ENCODE measurements at regions not wholly inside any gene's neighbourhood (a gene's known extent, or its start where the extent isn't known, plus 50 kb on each side); places are given as distances from the start of the nearest gene placed in this dataset.

GRCh38 chr4:148946271-148946670 is 504.1 kb upstream of the NR3C2 start:
- no peaks in the 10 kb centered on the region for H3K9me3 ChIP-seq (ENCODE audit: control insufficient read depth, low read depth, low read length)

GRCh38 chr4:148944839-148945219 is 502.6 kb upstream of the NR3C2 start:
- no peaks in the 10 kb centered on the region for H3K36me3 ChIP-seq (ENCODE audit: control insufficient read depth, low read depth, low read length)
- H3K4me3 ChIP-seq (ENCODE audit: low read length), result no peak overlapping the region
- H3K4me1 ChIP-seq (ENCODE audit: control insufficient read depth, low read depth, low read length), result peaks cover 7% of the 10 kb centered on the region
- H3K27ac ChIP-seq (ENCODE audit: low read length), result no peak overlapping the region
- H3K9ac ChIP-seq (ENCODE audit: low read length), result no peak overlapping the region
- H3K27me3 ChIP-seq (ENCODE audit: control insufficient read depth, insufficient read depth, low read length), result no peaks in the 10 kb centered on the region
- no peaks in the 10 kb centered on the region for H3K9me3 ChIP-seq (ENCODE audit: control insufficient read depth, low read depth, low read length)

More at GRCh38 chr4:148946271-148946670, 504.1 kb upstream of the NR3C2 start:
- Histone ChIP-seq H3K27ac (ENCODE audit: low read length) (no peak overlapping the region), H3K4me1 (ENCODE audit: control insufficient read depth, low read depth, low read length) (peaks cover 7% of the 10 kb centered on the region), H3K27me3 (ENCODE audit: control insufficient read depth, insufficient read depth, low read length) (no peaks in the 10 kb centered on the region), H3K9ac (ENCODE audit: low read length) (no peak overlapping the region), H3K4me3 (ENCODE audit: low read length) (no peak overlapping the region), H3K36me3 (ENCODE audit: control insufficient read depth, low read depth, low read length) (no peaks in the 10 kb centered on the region)

- no peak overlapping the region for H3K9ac ChIP-seq (ENCODE audit: low read length)
- peaks cover 7% of the 10 kb centered on the region for H3K4me1 ChIP-seq (ENCODE audit: control insufficient read depth, low read depth, low read length)
- no peak overlapping the region for H3K4me3 ChIP-seq (ENCODE audit: low read length)
- H3K27ac ChIP-seq (ENCODE audit: low read length), result no peak overlapping the region
- no peaks in the 10 kb centered on the region for H3K27me3 ChIP-seq (ENCODE audit: control insufficient read depth, insufficient read depth, low read length)
- H3K36me3 ChIP-seq (ENCODE audit: control insufficient read depth, low read depth, low read length), result no peaks in the 10 kb centered on the region
- no peaks in the 10 kb centered on the region for H3K9me3 ChIP-seq (ENCODE audit: control insufficient read depth, low read depth, low read length)
Observed at GRCh38 chr4:148944136-148944838, 502.1 kb upstream of the NR3C2 start.

GRCh38 chr4:148934926-148935578 is 492.8 kb upstream of the NR3C2 start:
- no peaks in the 10 kb centered on the region for H3K9me3 ChIP-seq (ENCODE audit: control insufficient read depth, low read depth, low read length)
- no peaks in the 10 kb centered on the region for H3K4me1 ChIP-seq (ENCODE audit: control insufficient read depth, low read depth, low read length)
- no peak overlapping the region for H3K4me3 ChIP-seq (ENCODE audit: low read length)
- H3K36me3 ChIP-seq (ENCODE audit: control insufficient read depth, low read depth, low read length), result no peaks in the 10 kb centered on the region
- no peak overlapping the region for H3K9ac ChIP-seq (ENCODE audit: low read length)
- H3K27ac ChIP-seq (ENCODE audit: low read length), result no peak overlapping the region
- no peaks in the 10 kb centered on the region for H3K27me3 ChIP-seq (ENCODE audit: control insufficient read depth, insufficient read depth, low read length)

- no peaks in the 10 kb centered on the region for H3K9me3 ChIP-seq (ENCODE audit: control insufficient read depth, low read depth, low read length)
- H3K27me3 ChIP-seq (ENCODE audit: control insufficient read depth, insufficient read depth, low read length), result no peaks in the 10 kb centered on the region
- H3K4me1 ChIP-seq (ENCODE audit: control insufficient read depth, low read depth, low read length), result no peaks in the 10 kb centered on the region
- H3K9ac ChIP-seq (ENCODE audit: low read length), result no peak overlapping the region
- no peaks in the 10 kb centered on the region for H3K36me3 ChIP-seq (ENCODE audit: control insufficient read depth, low read depth, low read length)
- no peak overlapping the region for H3K4me3 ChIP-seq (ENCODE audit: low read length)
- no peak overlapping the region for H3K27ac ChIP-seq (ENCODE audit: low read length)
Observed at GRCh38 chr4:148926276-148927260, 484.4 kb upstream of the NR3C2 start.

DNA sequence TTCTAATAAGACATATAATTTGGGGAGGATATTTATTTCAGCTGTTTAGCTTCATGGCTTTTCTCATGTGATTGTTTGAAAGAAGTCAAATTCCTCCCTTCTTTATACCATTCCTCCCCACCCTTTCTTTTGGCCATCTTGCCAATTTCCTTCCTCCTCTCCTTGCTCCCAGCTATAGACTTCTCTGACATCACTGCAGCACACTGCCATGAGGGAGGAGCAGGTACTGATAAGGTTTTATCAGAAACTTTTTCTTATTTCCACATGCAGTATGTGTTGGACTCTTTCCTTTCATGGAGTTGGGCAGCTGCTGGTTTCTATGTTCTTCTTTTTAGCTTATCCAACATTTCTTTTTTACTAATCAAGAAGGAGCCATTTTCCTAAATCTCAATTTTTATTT is 481.7 kb upstream of the NR3C2 start:
- Histone ChIP-seq H3K9ac (ENCODE audit: low read length) (no peak overlapping the region), H3K36me3 (ENCODE audit: control insufficient read depth, low read depth, low read length) (no peaks in the 10 kb centered on the region)

DNA sequence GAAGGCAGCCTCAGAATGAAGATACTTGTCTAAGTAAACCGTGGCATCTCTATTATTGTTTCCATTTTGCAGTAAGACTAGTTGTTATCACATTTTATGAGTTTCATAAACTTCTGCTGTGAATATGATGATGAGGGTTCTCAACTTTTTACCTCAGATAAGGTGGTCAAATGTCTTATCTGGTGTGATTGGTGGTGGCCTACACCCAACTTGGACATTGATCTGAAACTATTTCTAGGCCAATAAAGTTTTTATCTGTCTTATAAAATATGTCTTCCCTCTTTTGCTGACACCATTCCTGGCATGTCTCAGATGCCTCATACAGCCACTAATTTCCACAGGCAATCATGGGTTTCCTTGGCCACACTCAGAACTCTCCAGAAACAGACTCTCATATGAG is 480.3 kb upstream of the NR3C2 start:
- Histone ChIP-seq H3K27ac (ENCODE audit: low read length) (no peak overlapping the region), H3K4me1 (ENCODE audit: control insufficient read depth, low read depth, low read length) (no peaks in the 10 kb centered on the region), H3K36me3 (ENCODE audit: control insufficient read depth, low read depth, low read length) (no peaks in the 10 kb centered on the region), H3K27me3 (ENCODE audit: control insufficient read depth, insufficient read depth, low read length) (no peaks in the 10 kb centered on the region), H3K9ac (ENCODE audit: low read length) (no peak overlapping the region), H3K9me3 (ENCODE audit: control insufficient read depth, low read depth, low read length) (no peaks in the 10 kb centered on the region), H3K4me3 (ENCODE audit: low read length) (no peak overlapping the region)

More for the DNA sequence above, 481.7 kb upstream of the NR3C2 start:
- H3K27ac ChIP-seq (ENCODE audit: low read length), result no peak overlapping the region
- no peaks in the 10 kb centered on the region for H3K4me1 ChIP-seq (ENCODE audit: control insufficient read depth, low read depth, low read length)
- H3K9me3 ChIP-seq (ENCODE audit: control insufficient read depth, low read depth, low read length), result no peaks in the 10 kb centered on the region
- H3K27me3 ChIP-seq (ENCODE audit: control insufficient read depth, insufficient read depth, low read length), result no peaks in the 10 kb centered on the region
- no peak overlapping the region for H3K4me3 ChIP-seq (ENCODE audit: low read length)

DNA sequence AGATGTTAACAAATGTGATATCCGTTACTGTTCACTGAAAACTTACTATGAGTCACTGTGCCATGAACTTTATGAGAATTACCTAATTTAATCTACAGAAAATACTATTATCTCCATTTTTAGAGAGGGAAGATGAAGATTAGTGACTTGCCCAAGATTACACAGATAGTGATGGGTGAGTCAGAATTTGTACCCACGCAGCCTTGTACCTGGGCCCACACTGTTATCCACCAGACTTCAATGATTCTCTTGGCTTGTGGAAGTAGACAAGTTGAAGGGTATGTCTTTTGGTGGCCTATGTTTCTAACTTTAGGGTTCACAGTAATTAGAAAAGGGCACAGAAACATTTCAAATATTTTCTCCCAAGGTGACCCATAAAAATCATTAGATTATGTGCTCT is 472.5 kb upstream of the NR3C2 start:
- Histone ChIP-seq H3K9ac (ENCODE audit: low read length) (no peak overlapping the region), H3K4me3 (ENCODE audit: low read length) (no peak overlapping the region), H3K27me3 (ENCODE audit: control insufficient read depth, insufficient read depth, low read length) (no peaks in the 10 kb centered on the region), H3K36me3 (ENCODE audit: control insufficient read depth, low read depth, low read length) (no peaks in the 10 kb centered on the region), H3K27ac (ENCODE audit: low read length) (no peak overlapping the region), H3K9me3 (ENCODE audit: control insufficient read depth, low read depth, low read length) (no peaks in the 10 kb centered on the region), H3K4me1 (ENCODE audit: control insufficient read depth, low read depth, low read length) (no peaks in the 10 kb centered on the region)

- Histone ChIP-seq H3K9ac (ENCODE audit: low read length) (no peak overlapping the region), H3K4me3 (ENCODE audit: low read length) (no peak overlapping the region), H3K9me3 (ENCODE audit: control insufficient read depth, low read depth, low read length) (no peaks in the 10 kb centered on the region), H3K4me1 (ENCODE audit: control insufficient read depth, low read depth, low read length) (no peaks in the 10 kb centered on the region), H3K36me3 (ENCODE audit: control insufficient read depth, low read depth, low read length) (no peaks in the 10 kb centered on the region), H3K27me3 (ENCODE audit: control insufficient read depth, insufficient read depth, low read length) (no peaks in the 10 kb centered on the region), H3K27ac (ENCODE audit: low read length) (no peak overlapping the region)
Observed at GRCh38 chr4:148914301-148914700, 472.1 kb upstream of the NR3C2 start.

DNA sequence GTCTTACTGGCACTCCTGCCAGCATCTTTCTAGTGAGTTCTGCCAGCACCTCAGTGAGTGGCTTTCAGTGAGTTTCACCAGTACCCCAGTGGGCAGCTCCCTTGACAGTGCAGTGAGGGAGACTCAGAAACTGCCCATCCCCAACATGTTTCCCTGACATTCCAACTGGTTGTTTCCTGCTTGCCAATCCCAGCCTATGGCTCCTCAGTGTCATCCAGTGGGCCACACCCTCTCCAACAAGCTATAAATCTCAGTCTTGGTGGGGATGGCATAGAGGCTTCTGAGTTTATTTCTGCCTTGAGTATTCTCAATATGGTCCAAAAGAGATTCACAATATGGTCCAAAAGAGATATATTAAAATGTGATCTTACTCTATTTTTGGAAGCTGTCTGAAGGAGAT is 461.2 kb upstream of the NR3C2 start:
- H3K9ac ChIP-seq (ENCODE audit: low read length), result no peak overlapping the region
- H3K4me3 ChIP-seq (ENCODE audit: low read length), result no peak overlapping the region
- peaks cover 10% of the 10 kb centered on the region for H3K9me3 ChIP-seq (ENCODE audit: control insufficient read depth, low read depth, low read length)
- no peaks in the 10 kb centered on the region for H3K36me3 ChIP-seq (ENCODE audit: control insufficient read depth, low read depth, low read length)
- H3K4me1 ChIP-seq (ENCODE audit: control insufficient read depth, low read depth, low read length), result peaks cover 14% of the 10 kb centered on the region
- no peak overlapping the region for H3K27ac ChIP-seq (ENCODE audit: low read length)
- no peaks in the 10 kb centered on the region for H3K27me3 ChIP-seq (ENCODE audit: control insufficient read depth, insufficient read depth, low read length)

DNA sequence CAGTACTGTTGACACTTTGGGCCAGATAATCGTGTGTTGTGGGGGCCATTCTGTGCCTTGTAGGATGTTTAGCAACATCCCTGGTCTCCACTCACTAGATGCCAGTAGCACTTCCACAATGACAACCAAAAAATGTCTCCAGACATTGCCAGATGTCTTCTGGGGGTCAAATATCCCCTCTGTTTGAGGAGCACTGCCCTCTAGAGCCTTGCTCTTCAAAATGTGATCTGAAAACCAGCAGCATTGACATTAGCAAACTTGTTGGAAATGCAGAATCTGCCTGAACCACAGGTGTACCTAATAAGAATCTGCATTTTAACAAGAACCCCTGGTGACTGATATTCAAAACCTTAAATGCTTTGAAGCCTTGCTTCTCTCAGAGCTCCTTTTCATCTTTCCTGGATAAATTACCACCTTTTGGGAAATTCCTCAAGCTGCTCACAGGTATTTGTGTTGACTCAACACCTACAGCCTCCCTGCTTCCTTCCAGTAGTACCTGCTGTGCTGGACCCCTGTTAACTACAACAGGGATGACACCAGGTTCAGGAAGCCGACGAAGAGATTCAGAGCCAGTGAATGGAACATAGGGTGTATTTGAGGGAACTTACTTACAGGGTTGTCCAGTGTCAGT is 459.0 kb upstream of the NR3C2 start:
- Histone ChIP-seq H3K4me1 (ENCODE audit: control insufficient read depth, low read depth, low read length) (peaks cover 14% of the 10 kb centered on the region), H3K9ac (ENCODE audit: low read length) (no peak overlapping the region), H3K4me3 (ENCODE audit: low read length) (no peak overlapping the region), H3K27ac (ENCODE audit: low read length) (no peak overlapping the region), H3K36me3 (ENCODE audit: control insufficient read depth, low read depth, low read length) (no peaks in the 10 kb centered on the region), H3K27me3 (ENCODE audit: control insufficient read depth, insufficient read depth, low read length) (no peaks in the 10 kb centered on the region), H3K9me3 (ENCODE audit: control insufficient read depth, low read depth, low read length) (peaks cover 30% of the 10 kb centered on the region)

Data from iPS-18a (cell line).